Vagina (tissue), 2 donors: ENCODE measurements at regions not wholly inside any gene's neighbourhood (a gene's known extent, or its start where the extent isn't known, plus 50 kb on each side); places are given as distances from the start of the nearest gene placed in this dataset.

Experiments
- POLR2A ChIP-seq, 2 donors: fragments of 450-650 bp; IDR thresholded peaks; one replicate each; pipeline ENCODE4 v1.6.1; 2017; ENCODE audit warnings: antibody characterized with exemption in 2 of 2, mild to moderate bottlenecking in 2 of 2, moderate library complexity in 2 of 2
- TF ChIP-seq, protein P1 (sequence below), 3 experiments: fragments of 450-650 bp in 2 of 3; fragments of 200-600 bp in 1 of 3; sonication (generic) in 1 of 3; IDR thresholded peaks; one replicate each; pipeline ENCODE4 v1.5.1; 2017 to 2019; ENCODE audit warnings: antibody characterized with exemption in 3 of 3, mild to moderate bottlenecking in 2 of 3, moderate library complexity in 2 of 3

DNA sequence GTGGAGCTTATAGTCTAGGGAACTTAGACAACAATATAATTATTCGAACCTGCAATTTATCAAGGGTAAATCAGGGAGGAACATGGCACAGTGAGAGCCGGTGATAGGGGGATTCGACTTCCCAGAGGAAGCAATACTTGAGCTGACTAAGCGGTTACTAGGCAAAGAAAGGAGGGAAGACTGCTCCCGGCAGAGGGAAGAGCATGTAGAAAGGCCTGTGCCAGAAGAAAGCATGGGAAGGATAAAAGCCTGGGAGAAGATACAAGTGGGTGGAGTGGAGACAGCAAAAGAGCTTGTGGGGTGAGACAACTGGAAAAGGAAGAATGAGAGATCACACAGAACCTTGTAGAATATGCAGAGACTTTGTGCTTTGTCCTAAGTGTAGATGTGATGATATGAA lies 93.3 kb downstream of the MARCHF4 start:
- TF ChIP-seq, protein P1, sequence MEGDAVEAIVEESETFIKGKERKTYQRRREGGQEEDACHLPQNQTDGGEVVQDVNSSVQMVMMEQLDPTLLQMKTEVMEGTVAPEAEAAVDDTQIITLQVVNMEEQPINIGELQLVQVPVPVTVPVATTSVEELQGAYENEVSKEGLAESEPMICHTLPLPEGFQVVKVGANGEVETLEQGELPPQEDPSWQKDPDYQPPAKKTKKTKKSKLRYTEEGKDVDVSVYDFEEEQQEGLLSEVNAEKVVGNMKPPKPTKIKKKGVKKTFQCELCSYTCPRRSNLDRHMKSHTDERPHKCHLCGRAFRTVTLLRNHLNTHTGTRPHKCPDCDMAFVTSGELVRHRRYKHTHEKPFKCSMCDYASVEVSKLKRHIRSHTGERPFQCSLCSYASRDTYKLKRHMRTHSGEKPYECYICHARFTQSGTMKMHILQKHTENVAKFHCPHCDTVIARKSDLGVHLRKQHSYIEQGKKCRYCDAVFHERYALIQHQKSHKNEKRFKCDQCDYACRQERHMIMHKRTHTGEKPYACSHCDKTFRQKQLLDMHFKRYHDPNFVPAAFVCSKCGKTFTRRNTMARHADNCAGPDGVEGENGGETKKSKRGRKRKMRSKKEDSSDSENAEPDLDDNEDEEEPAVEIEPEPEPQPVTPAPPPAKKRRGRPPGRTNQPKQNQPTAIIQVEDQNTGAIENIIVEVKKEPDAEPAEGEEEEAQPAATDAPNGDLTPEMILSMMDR (IDR thresholded peaks at IDR 0.05) = no peak
- TF ChIP-seq POLR2A (IDR thresholded peaks at IDR 0.05) = no peak
